Liver (tissue), 8 donors: ENCODE measurements at regions not wholly inside any gene's neighbourhood (a gene's known extent, or its start where the extent isn't known, plus 50 kb on each side); places are given as distances from the start of the nearest gene placed in this dataset.
A peak's percentile ranks its signal among the peaks of the same experiment; 100 is the strongest.

ENCODE experiments used
- DNase-seq: peaks from one replicate; pipeline ENCODE4 v3.0.0-alpha.2; 2017; ENCODE audit warnings: low spot score
- H3K27ac ChIP-seq, 2 donors: one replicate each; pipeline ENCODE4 v1.7.0; 2013; ENCODE audit warnings: inconsistent platforms in 2 of 2, low read length in 2 of 2, control low read depth in 1 of 2, low read depth in 1 of 2, mild to moderate bottlenecking in 1 of 2
- H3K27me3 ChIP-seq, 4 donors: one replicate each; pipeline versions ENCODE4 v1.6.1 to v1.7.0; 2013; ENCODE audit warnings: low read length in 3 of 4, inconsistent platforms in 1 of 4, mild to moderate bottlenecking in 1 of 4, moderate library complexity in 1 of 4; ENCODE audit not compliant: control insufficient read depth in 4 of 4, insufficient read depth in 4 of 4
- H3K36me3 ChIP-seq, 4 donors: one replicate each; pipeline versions ENCODE4 v1.6.1 to v1.7.0; 2013; ENCODE audit warnings: low read length in 3 of 4, mild to moderate bottlenecking in 3 of 4, low read depth in 1 of 4, moderate library complexity in 1 of 4; ENCODE audit not compliant: control insufficient read depth in 4 of 4, insufficient read depth in 3 of 4
- H3K4me1 ChIP-seq, 4 donors: one replicate each; pipeline versions ENCODE4 v1.6.1 to v1.7.0; 2013; ENCODE audit warnings: low read length in 3 of 4, mild to moderate bottlenecking in 3 of 4, moderate library complexity in 1 of 4; ENCODE audit not compliant: control insufficient read depth in 4 of 4, insufficient read depth in 4 of 4
- H3K4me3 ChIP-seq, 3 donors: one replicate each; pipeline versions ENCODE4 v1.6.1 to v1.7.0; 2013; ENCODE audit warnings: low read length in 3 of 3, control low read depth in 1 of 3, low read depth in 1 of 3, mild to moderate bottlenecking in 1 of 3
- H3K9ac ChIP-seq, 2 donors: one replicate each; pipeline ENCODE4 v1.7.0; 2013; ENCODE audit warnings: low read length in 2 of 2, mild to moderate bottlenecking in 2 of 2, moderate library complexity in 2 of 2, control low read depth in 1 of 2, low read depth in 1 of 2
- H3K9me3 ChIP-seq, 4 donors: one replicate each; pipeline versions ENCODE4 v1.6.1 to v1.7.0; 2013; ENCODE audit warnings: low read length in 3 of 4; ENCODE audit not compliant: control insufficient read depth in 4 of 4
- EGR1 ChIP-seq, 2 donors: IDR thresholded peaks; 2 replicates each; pipeline ENCODE4 v1.6.1; 2016 to 2018; ENCODE audit warnings: antibody characterized with exemption in 2 of 2, low read depth in 2 of 2
- FOXA1 ChIP-seq: IDR thresholded peaks from 2 replicates; pipeline ENCODE4 v1.6.1; 2016; ENCODE audit warnings: antibody characterized with exemption
- FOXA2 ChIP-seq: IDR thresholded peaks from 2 replicates; pipeline ENCODE4 v1.6.1; 2016; ENCODE audit warnings: antibody characterized with exemption
- GABPA ChIP-seq, 2 donors: IDR thresholded peaks in 1 of 2; conservative IDR thresholded peaks in 1 of 2; 2 replicates each; pipeline ENCODE4 v1.6.1; 2016; ENCODE audit warnings: antibody characterized with exemption in 2 of 2, mild to moderate bottlenecking in 1 of 2, moderate library complexity in 1 of 2
- HNF4A ChIP-seq, 2 donors: conservative IDR thresholded peaks; 2 replicates each; pipeline ENCODE4 v1.6.1; 2016; ENCODE audit warnings: antibody characterized with exemption in 2 of 2, mild to moderate bottlenecking in 2 of 2
- HNF4G ChIP-seq: IDR thresholded peaks from 2 replicates; pipeline ENCODE4 v1.6.1; 2016; ENCODE audit warnings: antibody characterized with exemption
- JUND ChIP-seq, 2 donors: IDR thresholded peaks; 2 replicates each; pipeline ENCODE4 v1.6.1; 2016; ENCODE audit warnings: antibody characterized with exemption in 2 of 2
- NR2F2 ChIP-seq: IDR thresholded peaks from 2 replicates; pipeline ENCODE4 v1.6.1; 2016; ENCODE audit warnings: antibody characterized with exemption
- RAD21 ChIP-seq, 2 donors: IDR thresholded peaks; 2 replicates each; pipeline ENCODE4 v1.6.1; 2016; ENCODE audit warnings: antibody characterized with exemption in 2 of 2, mild to moderate bottlenecking in 2 of 2
- RXRA ChIP-seq, 2 donors: IDR thresholded peaks; 2 replicates each; pipeline ENCODE4 v1.6.1; 2017 to 2018; ENCODE audit warnings: antibody characterized with exemption in 2 of 2, mild to moderate bottlenecking in 1 of 2
- SP1 ChIP-seq: IDR thresholded peaks from 2 replicates; pipeline ENCODE4 v1.6.1; 2018; ENCODE audit warnings: antibody characterized with exemption, mild to moderate bottlenecking
- TAF1 ChIP-seq: conservative IDR thresholded peaks from 2 replicates; pipeline ENCODE4 v1.6.1; 2016; ENCODE audit warnings: antibody characterized with exemption, mild to moderate bottlenecking
- YY1 ChIP-seq: IDR thresholded peaks from 2 replicates; pipeline ENCODE4 v1.6.1; 2016; ENCODE audit warnings: antibody characterized with exemption, mild to moderate bottlenecking
- WGBS: extraction: QIAGEN DNeasy Blood & Tissue Kit; methylation state at CpG from one replicate; pipeline ENCODE4 v1.1.7; 2013; 5-methylcytosine and 5-hydroxymethylcytosine counted together
- TF ChIP-seq, protein P1 (sequence below): IDR thresholded peaks from 2 replicates; pipeline ENCODE4 v1.6.1; 2016; ENCODE audit warnings: antibody characterized with exemption
- TF ChIP-seq, protein P2 (sequence below): IDR thresholded peaks from 2 replicates; pipeline ENCODE4 v1.6.1; 2016; ENCODE audit warnings: antibody characterized with exemption
- TF ChIP-seq, protein P3 (sequence below): IDR thresholded peaks from 2 replicates; pipeline ENCODE4 v1.6.1; 2016; ENCODE audit warnings: antibody characterized with exemption, mild to moderate bottlenecking
- TF ChIP-seq, protein P4 (sequence below): fragments of 150-350 bp; IDR thresholded peaks from 2 replicates; pipeline ENCODE4 v1.5.1; 2017; ENCODE audit warnings: improper control_type of control experiment, low read depth, low read length; ENCODE audit not compliant: missing input control
- TF ChIP-seq, protein P5 (sequence below): IDR thresholded peaks from 2 replicates; pipeline ENCODE4 v1.6.1; 2016; ENCODE audit warnings: antibody characterized with exemption
- donor health status: healthy.
- donor health status: healthy.
- donor health status: healthy.
- donor health status: healthy.
- donor health status: healthy.

DNA sequence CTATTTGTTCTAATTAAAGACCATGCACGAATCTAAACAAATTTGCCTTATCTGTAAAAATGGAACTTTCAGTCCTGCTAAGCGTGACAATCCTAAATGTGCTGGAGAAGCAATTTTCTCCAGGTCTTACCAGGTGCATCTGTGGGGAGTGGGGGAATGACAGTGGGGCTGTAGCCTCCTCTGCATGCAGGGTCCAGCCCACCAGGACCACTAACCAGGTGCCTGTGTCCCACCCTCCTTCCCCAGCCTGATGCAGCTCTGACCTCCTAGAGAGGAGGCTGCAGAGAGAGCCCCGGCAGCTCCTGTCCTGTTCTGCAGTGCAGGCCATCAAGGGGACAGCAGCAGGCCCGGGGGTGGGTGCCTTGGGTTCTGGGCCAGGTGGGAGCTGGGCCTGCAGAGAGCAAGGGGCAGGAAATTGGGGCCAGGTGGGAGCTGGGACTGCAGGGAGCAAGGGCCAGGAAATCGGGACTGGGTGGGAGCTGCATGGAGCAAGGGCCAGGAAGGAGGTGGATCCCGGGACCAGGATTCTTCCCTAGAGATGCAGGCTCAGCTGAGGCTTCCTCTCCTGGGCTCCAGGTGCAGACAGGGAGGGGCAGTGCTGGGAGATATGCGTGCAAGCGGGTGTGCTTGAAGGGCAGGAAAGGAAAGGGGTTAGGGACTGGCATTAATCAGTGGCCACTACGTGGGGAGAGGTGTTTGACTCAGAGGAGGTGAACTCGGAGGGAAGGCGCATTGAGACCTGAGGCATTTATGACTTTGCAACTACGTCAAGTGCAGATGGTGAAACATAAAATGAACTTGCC is 185.3 kb downstream of the ANKRD30B start:
- Histone ChIP-seq H3K4me1 (no peaks in the 10 kb centered on the region), H3K9ac (no peak overlapping the region), H3K4me3 (no peak overlapping the region), H3K27me3 (no peaks in the 10 kb centered on the region), H3K36me3 (no peaks in the 10 kb centered on the region), H3K27ac (no peak overlapping the region), H3K9me3 (no peaks in the 10 kb centered on the region)
- TF ChIP-seq, protein P1, sequence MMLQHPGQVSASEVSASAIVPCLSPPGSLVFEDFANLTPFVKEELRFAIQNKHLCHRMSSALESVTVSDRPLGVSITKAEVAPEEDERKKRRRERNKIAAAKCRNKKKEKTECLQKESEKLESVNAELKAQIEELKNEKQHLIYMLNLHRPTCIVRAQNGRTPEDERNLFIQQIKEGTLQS, result no peak
- TF ChIP-seq EGR1 (IDR thresholded peaks at IDR 0.05; ENCODE audit: low read depth in 2 of 2) (no peak), NR2F2 (no peak), FOXA1 (no peak), HNF4G (no peak), RAD21 (IDR thresholded peaks at IDR 0.05) (no peak), TAF1 (no peak), SP1 (no peak), JUND (IDR thresholded peaks at IDR 0.05) (no peak), FOXA2 (no peak), RXRA (IDR thresholded peaks at IDR 0.05) (no peak), GABPA (IDR thresholded peaks at IDR 0.05 in 1 of 2, conservative IDR thresholded peaks at IDR 0.05 in 1 of 2) (no peak), HNF4A (conservative IDR thresholded peaks at IDR 0.05) (no peak), YY1 (no peak)
- TF ChIP-seq, protein P2, sequence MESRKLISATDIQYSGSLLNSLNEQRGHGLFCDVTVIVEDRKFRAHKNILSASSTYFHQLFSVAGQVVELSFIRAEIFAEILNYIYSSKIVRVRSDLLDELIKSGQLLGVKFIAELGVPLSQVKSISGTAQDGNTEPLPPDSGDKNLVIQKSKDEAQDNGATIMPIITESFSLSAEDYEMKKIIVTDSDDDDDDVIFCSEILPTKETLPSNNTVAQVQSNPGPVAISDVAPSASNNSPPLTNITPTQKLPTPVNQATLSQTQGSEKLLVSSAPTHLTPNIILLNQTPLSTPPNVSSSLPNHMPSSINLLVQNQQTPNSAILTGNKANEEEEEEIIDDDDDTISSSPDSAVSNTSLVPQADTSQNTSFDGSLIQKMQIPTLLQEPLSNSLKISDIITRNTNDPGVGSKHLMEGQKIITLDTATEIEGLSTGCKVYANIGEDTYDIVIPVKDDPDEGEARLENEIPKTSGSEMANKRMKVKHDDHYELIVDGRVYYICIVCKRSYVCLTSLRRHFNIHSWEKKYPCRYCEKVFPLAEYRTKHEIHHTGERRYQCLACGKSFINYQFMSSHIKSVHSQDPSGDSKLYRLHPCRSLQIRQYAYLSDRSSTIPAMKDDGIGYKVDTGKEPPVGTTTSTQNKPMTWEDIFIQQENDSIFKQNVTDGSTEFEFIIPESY, result no peak
- TF ChIP-seq, protein P3, sequence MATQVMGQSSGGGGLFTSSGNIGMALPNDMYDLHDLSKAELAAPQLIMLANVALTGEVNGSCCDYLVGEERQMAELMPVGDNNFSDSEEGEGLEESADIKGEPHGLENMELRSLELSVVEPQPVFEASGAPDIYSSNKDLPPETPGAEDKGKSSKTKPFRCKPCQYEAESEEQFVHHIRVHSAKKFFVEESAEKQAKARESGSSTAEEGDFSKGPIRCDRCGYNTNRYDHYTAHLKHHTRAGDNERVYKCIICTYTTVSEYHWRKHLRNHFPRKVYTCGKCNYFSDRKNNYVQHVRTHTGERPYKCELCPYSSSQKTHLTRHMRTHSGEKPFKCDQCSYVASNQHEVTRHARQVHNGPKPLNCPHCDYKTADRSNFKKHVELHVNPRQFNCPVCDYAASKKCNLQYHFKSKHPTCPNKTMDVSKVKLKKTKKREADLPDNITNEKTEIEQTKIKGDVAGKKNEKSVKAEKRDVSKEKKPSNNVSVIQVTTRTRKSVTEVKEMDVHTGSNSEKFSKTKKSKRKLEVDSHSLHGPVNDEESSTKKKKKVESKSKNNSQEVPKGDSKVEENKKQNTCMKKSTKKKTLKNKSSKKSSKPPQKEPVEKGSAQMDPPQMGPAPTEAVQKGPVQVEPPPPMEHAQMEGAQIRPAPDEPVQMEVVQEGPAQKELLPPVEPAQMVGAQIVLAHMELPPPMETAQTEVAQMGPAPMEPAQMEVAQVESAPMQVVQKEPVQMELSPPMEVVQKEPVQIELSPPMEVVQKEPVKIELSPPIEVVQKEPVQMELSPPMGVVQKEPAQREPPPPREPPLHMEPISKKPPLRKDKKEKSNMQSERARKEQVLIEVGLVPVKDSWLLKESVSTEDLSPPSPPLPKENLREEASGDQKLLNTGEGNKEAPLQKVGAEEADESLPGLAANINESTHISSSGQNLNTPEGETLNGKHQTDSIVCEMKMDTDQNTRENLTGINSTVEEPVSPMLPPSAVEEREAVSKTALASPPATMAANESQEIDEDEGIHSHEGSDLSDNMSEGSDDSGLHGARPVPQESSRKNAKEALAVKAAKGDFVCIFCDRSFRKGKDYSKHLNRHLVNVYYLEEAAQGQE, result no peak
- TF ChIP-seq, protein P4, sequence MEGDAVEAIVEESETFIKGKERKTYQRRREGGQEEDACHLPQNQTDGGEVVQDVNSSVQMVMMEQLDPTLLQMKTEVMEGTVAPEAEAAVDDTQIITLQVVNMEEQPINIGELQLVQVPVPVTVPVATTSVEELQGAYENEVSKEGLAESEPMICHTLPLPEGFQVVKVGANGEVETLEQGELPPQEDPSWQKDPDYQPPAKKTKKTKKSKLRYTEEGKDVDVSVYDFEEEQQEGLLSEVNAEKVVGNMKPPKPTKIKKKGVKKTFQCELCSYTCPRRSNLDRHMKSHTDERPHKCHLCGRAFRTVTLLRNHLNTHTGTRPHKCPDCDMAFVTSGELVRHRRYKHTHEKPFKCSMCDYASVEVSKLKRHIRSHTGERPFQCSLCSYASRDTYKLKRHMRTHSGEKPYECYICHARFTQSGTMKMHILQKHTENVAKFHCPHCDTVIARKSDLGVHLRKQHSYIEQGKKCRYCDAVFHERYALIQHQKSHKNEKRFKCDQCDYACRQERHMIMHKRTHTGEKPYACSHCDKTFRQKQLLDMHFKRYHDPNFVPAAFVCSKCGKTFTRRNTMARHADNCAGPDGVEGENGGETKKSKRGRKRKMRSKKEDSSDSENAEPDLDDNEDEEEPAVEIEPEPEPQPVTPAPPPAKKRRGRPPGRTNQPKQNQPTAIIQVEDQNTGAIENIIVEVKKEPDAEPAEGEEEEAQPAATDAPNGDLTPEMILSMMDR, result no peak
- TF ChIP-seq, protein P5, sequence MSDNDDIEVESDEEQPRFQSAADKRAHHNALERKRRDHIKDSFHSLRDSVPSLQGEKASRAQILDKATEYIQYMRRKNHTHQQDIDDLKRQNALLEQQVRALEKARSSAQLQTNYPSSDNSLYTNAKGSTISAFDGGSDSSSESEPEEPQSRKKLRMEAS, result no peak
- WGBS, result 77% methylated on average over 12 of the region's 12 CpGs
- peak; percentile 12 for DNase-seq
